Thymus (tissue), 11 donors: ENCODE measurements at regions not wholly inside any gene's neighbourhood (a gene's known extent, or its start where the extent isn't known, plus 50 kb on each side); places are given as distances from the start of the nearest gene placed in this dataset.
"Not testable (repeated sequence)": the region's sequence is repeated elsewhere in the genome, so short reads cannot be mapped to it uniquely, and the experiment has no call there.

Experiments
- DNase-seq, 9 donors: peaks; one replicate each; pipeline ENCODE4 v3.0.0-alpha.2; 2013; ENCODE audit warnings: low spot score in 9 of 9, low read depth in 6 of 9, missing footprints in 1 of 9
- H3K27ac ChIP-seq, 2 donors: one replicate each; pipeline ENCODE4 v1.5.1; 2013; ENCODE audit warnings: control low read depth in 1 of 2, low read depth in 1 of 2, low read length in 1 of 2, mild to moderate bottlenecking in 1 of 2, moderate library complexity in 1 of 2
- H3K27me3 ChIP-seq, 2 donors: one replicate each; pipeline ENCODE4 v1.5.1; 2013; ENCODE audit warnings: low read length in 1 of 2; ENCODE audit not compliant: control insufficient read depth in 2 of 2, insufficient read depth in 1 of 2
- H3K36me3 ChIP-seq, 2 donors: one replicate each; pipeline ENCODE4 v1.5.1; 2013; ENCODE audit warnings: low read length in 1 of 2, mild to moderate bottlenecking in 1 of 2, moderate library complexity in 1 of 2; ENCODE audit not compliant: control insufficient read depth in 2 of 2, insufficient read depth in 2 of 2
- H3K4me1 ChIP-seq, 2 donors: one replicate each; pipeline ENCODE4 v1.5.1; 2013; ENCODE audit warnings: low read length in 2 of 2; ENCODE audit not compliant: control insufficient read depth in 2 of 2, insufficient read depth in 2 of 2
- H3K4me3 ChIP-seq, 2 donors: one replicate each; pipeline ENCODE4 v1.5.1; 2013; ENCODE audit warnings: low read length in 2 of 2, control low read depth in 1 of 2, mild to moderate bottlenecking in 1 of 2
- H3K9me3 ChIP-seq, 2 donors: one replicate each; pipeline ENCODE4 v1.5.1; 2013; ENCODE audit warnings: low read length in 1 of 2, mild to moderate bottlenecking in 1 of 2; ENCODE audit not compliant: control insufficient read depth in 2 of 2, insufficient read depth in 1 of 2
- WGBS: extraction: QIAGEN DNeasy Blood & Tissue Kit; methylation state at CpG from one replicate; pipeline ENCODE4 v1.1.7; 2013; 5-methylcytosine and 5-hydroxymethylcytosine counted together
- donor health status: healthy.

- Histone ChIP-seq H3K9me3 (no peaks in the 10 kb centered on the region), H3K36me3 (no peaks in the 10 kb centered on the region), H3K27me3 (no peaks in the 10 kb centered on the region), H3K4me1 (no peaks in the 10 kb centered on the region), H3K4me3 (no peak overlapping the region), H3K27ac (no peak overlapping the region)
- no peak for DNase-seq
- WGBS: 82% methylated on average over 3 of the region's 3 CpGs
Measured at GRCh38 chr5:162668926-162669325, 601.4 kb downstream of the GABRG2 start.

- 98% methylated on average over 1 of the region's 1 CpG for WGBS
- DNase-seq: no peak
- no peak overlapping the region for H3K4me3 ChIP-seq
- H3K36me3 ChIP-seq: no peaks in the 10 kb centered on the region
- H3K4me1 ChIP-seq: no peaks in the 10 kb centered on the region
- no peaks in the 10 kb centered on the region for H3K27me3 ChIP-seq
- H3K27ac ChIP-seq: no peak overlapping the region
- no peaks in the 10 kb centered on the region for H3K9me3 ChIP-seq
Measured at GRCh38 chr5:162672061-162672460, 604.5 kb downstream of the GABRG2 start.

- H3K4me1 ChIP-seq: no peaks in the 10 kb centered on the region
- DNase-seq: no peak
- H3K27me3 ChIP-seq: no peaks in the 10 kb centered on the region
- peaks cover 1 to 6% of the 10 kb centered on the region in 2 donors for H3K9me3 ChIP-seq
- no peak overlapping the region for H3K4me3 ChIP-seq
- 52% methylated on average over 2 of the region's 2 CpGs for WGBS
- H3K27ac ChIP-seq: no peak overlapping the region
- H3K36me3 ChIP-seq: no peaks in the 10 kb centered on the region
Measured at GRCh38 chr5:162683284-162683683, 615.7 kb downstream of the GABRG2 start.

- H3K27ac ChIP-seq: no peak overlapping the region
- H3K36me3 ChIP-seq: no peaks in the 10 kb centered on the region
- 91% methylated on average over 3 of the region's 3 CpGs for WGBS
- H3K4me1 ChIP-seq: no peaks in the 10 kb centered on the region
- H3K4me3 ChIP-seq: no peak overlapping the region
- DNase-seq: no peak
- H3K27me3 ChIP-seq: no peaks in the 10 kb centered on the region
- peaks cover 2 to 6% of the 10 kb centered on the region in 2 donors for H3K9me3 ChIP-seq
Measured at GRCh38 chr5:162684145-162684544, 616.6 kb downstream of the GABRG2 start.

GRCh38 chr5:162685302-162685701 lies 617.7 kb downstream of the GABRG2 start:
- Histone ChIP-seq H3K27ac (no peak overlapping the region), H3K4me1 (no peaks in the 10 kb centered on the region), H3K27me3 (no peaks in the 10 kb centered on the region), H3K4me3 (no peak overlapping the region), H3K36me3 (no peaks in the 10 kb centered on the region), H3K9me3 (peaks cover 2 to 6% of the 10 kb centered on the region in 2 donors)
- WGBS: 93% methylated on average over 15 of the region's 15 CpGs
- DNase-seq: no peak

- not testable (repeated sequence) for DNase-seq, H3K9me3 ChIP-seq, H3K4me3 ChIP-seq, H3K4me1 ChIP-seq, H3K27ac ChIP-seq, H3K27me3 ChIP-seq, H3K36me3 ChIP-seq
- WGBS: 93% methylated on average over 5 of the region's 5 CpGs
Measured at GRCh38 chr5:162696272-162696671, 628.7 kb downstream of the GABRG2 start.

GRCh38 chr5:162699361-162699760 lies 631.8 kb downstream of the GABRG2 start:
- Histone ChIP-seq H3K27ac (no peak overlapping the region), H3K27me3 (no peaks in the 10 kb centered on the region), H3K36me3 (no peaks in the 10 kb centered on the region), H3K4me3 (no peak overlapping the region), H3K9me3 (peaks cover 0 to 5% of the 10 kb centered on the region in 2 donors), H3K4me1 (no peaks in the 10 kb centered on the region)
- WGBS: 94% methylated on average over 4 of the region's 4 CpGs
- DNase-seq: no peak

- Histone ChIP-seq H3K36me3 (no peaks in the 10 kb centered on the region), H3K4me1 (no peaks in the 10 kb centered on the region), H3K9me3 (no peaks in the 10 kb centered on the region), H3K4me3 (no peak overlapping the region), H3K27me3 (no peaks in the 10 kb centered on the region), H3K27ac (no peak overlapping the region)
- 76% methylated on average over 2 of the region's 2 CpGs for WGBS
- no peak for DNase-seq
Measured at GRCh38 chr5:162703914-162704313, 636.3 kb downstream of the GABRG2 start.

GRCh38 chr5:162711244-162711643 lies 643.7 kb downstream of the GABRG2 start:
- Histone ChIP-seq H3K4me3 (no peak overlapping the region), H3K27ac (no peak overlapping the region), H3K27me3 (no peaks in the 10 kb centered on the region), H3K36me3 (no peaks in the 10 kb centered on the region), H3K9me3 (no peaks in the 10 kb centered on the region), H3K4me1 (no peaks in the 10 kb centered on the region)
- 86% methylated on average over 4 of the region's 4 CpGs for WGBS
- DNase-seq: no peak

GRCh38 chr5:162719720-162720119 lies 652.1 kb downstream of the GABRG2 start:
- H3K27ac ChIP-seq: no peak overlapping the region
- DNase-seq: no peak
- H3K9me3 ChIP-seq: peaks cover 0 to 7% of the 10 kb centered on the region in 2 donors
- H3K27me3 ChIP-seq: no peaks in the 10 kb centered on the region
- H3K36me3 ChIP-seq: no peaks in the 10 kb centered on the region
- H3K4me1 ChIP-seq: no peaks in the 10 kb centered on the region
- H3K4me3 ChIP-seq: no peak overlapping the region
